HG03520 (cell line): ENCODE measurements at regions not wholly inside any gene's neighbourhood (a gene's known extent, or its start where the extent isn't known, plus 50 kb on each side); places are given as distances from the start of the nearest gene placed in this dataset.

Experiments
- ATAC-seq: cut with Tn5 transposase; IDR thresholded peaks from one replicate; pipeline ENCODE4 v1.9.1; 2021; ENCODE audit warnings: mild to moderate bottlenecking, moderate library complexity; ENCODE audit not compliant: unreplicated experiment

DNA sequence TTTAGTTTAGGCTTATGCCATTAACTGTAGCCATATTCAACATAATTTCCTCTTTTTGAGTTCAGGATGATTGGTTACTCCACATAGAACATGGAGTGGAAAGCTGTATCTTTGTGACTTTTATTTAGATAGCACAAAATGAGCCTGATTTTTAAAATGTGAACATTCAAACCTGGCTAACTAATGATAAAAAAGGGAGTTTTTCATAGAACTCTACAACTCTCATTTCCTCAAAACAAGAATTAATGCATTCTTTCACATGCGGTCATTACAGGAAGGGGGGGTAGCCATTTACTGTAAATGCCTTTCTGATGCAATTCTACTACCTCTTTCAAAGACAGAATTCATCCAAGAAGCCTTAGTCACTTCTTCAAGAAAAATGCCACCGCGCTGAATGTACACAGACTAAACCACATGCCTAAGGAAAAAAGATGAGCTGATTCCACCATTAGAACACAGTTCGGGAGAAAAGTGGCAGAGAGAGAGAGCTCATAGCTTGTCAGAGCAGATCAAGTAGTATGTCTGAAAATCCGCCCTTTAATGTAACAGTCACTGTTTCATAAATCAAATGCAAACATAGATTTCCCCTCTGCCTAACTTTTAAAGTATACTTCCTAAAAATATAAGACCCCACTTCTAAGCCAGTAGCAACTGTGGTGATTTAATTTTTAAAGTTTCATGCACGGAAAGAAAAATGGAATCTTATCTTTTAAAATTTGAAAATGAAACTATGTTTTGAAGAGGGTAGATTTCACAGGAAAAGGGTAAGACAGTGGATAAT lies 226.4 kb upstream of the KLF14 start:
- no peak for ATAC-seq

- ATAC-seq = peak; percentile 69
These were observed 227.2 kb upstream of the KLF14 start for GRCh38 chr7:130961128-130961601.

GRCh38 chr7:130962109-130962508 lies 228.1 kb upstream of the KLF14 start:
- no peak for ATAC-seq

DNA sequence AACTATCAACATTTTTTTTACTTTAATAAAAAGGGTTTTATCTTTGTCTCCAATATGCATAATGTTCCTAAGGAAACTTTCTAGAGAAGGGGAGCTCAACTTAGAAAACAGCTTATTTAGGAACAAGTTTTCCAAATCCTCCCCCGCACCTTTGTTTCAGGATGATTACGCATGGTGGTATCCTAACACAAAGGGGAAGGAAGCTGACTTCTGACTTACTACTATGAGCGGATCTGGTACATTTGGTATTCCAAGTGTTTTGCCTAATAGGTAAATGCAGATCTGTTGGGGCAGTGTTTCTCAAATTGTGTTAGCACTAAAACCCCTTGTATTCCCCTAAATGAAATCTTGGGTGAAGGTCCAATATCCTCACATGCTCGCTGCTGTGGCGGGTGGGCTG lies 229.3 kb upstream of the KLF14 start:
- no peak for ATAC-seq

- no peak for ATAC-seq
These were observed 231.5 kb upstream of the KLF14 start for GRCh38 chr7:130965515-130965914.

GRCh38 chr7:130966246-130967009 lies 232.4 kb upstream of the KLF14 start:
- ATAC-seq = no peak

DNA sequence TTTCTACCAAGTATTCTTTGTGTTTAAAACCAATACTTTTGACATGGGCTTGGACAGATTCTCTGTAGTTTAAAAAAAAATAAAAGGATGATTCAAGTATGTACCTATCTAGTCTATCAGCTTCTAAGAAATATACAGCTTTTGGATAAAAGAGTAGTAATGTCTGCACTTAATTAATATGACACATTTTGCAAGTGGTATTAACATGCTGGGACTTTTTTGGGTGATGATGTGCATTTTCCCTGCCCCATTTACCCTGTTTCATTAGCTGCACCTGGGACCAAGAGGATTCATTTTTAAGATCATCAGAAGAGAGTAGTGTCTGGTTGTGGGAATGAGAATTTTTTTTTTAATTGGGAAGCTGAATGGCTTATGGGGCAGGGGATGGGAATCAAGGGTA lies 236.2 kb upstream of the KLF14 start:
- ATAC-seq = no peak

- no peak for ATAC-seq
These were observed 236.7 kb upstream of the KLF14 start for GRCh38 chr7:130970696-130971095.

- no peak for ATAC-seq
These were observed 237.3 kb upstream of the KLF14 start for GRCh38 chr7:130971297-130971696.

GRCh38 chr7:130972201-130972600 lies 238.2 kb upstream of the KLF14 start:
- ATAC-seq = no peak

- no peak for ATAC-seq
These were observed 239.6 kb upstream of the KLF14 start for GRCh38 chr7:130973637-130974036.

DNA sequence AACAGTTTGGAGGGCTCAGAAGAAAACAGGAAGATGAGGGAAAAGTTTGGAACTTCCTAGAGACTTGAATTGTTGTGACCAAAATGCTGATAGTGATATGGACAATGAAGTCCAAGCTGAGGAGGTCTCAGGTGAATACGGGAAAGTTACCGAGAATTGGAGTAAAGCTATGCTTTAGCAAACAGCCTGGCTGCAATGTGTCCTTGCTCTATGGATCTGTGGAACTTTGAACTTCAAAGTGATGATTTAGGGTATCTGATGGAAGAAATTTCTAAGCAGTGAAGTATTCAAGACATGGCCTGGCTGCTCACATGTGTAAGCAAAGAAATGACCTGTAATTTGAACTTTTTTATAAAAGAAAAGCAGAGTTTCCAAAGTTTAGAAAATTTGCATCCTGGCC lies 240.2 kb upstream of the KLF14 start:
- no peak for ATAC-seq

GRCh38 chr7:130974794-130975193 lies 240.8 kb upstream of the KLF14 start:
- ATAC-seq = no peak

DNA sequence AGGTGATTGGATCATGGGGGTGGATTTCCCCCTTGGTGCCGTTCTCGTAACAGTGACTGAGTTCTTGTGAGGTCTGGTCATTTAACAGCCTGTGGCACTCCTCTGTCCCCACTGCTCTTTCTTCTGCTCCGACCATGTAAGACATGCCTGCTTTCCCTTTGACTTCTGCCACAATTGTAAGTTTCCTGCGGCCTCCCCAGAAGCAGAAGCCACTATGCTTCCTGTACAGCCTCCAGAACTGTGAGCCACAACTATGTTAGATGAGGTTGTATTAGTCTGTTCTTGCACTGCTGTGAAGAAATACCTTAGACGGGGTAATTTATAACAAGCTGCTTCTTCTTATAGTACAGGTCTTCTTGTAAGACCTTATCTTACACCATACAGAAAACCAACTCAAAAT lies 241.7 kb upstream of the KLF14 start:
- no peak for ATAC-seq

GRCh38 chr7:130982160-130982638 lies 248.2 kb upstream of the KLF14 start:
- ATAC-seq = no peak

DNA sequence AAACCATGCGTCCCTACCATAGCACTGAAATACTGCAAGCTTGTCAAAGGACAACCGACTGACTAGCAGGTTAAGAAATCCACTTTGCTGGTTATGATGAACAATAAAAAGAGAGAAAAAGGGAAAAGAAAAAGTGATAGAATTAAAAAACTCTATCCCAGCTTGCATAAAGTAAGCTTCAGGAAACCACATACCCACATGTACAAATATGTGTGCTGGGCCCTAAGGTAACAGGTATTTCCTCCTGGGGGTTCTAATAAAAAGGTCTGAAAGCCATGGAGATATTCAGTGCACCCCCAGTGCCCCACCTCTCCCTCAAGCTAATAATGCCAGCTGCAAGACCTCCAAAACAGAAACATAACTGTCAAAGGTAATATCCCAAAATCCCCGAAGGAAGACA lies 248.6 kb upstream of the KLF14 start:
- no peak for ATAC-seq

- no peak for ATAC-seq
These were observed 251.4 kb upstream of the KLF14 start for GRCh38 chr7:130985361-130985760.

DNA sequence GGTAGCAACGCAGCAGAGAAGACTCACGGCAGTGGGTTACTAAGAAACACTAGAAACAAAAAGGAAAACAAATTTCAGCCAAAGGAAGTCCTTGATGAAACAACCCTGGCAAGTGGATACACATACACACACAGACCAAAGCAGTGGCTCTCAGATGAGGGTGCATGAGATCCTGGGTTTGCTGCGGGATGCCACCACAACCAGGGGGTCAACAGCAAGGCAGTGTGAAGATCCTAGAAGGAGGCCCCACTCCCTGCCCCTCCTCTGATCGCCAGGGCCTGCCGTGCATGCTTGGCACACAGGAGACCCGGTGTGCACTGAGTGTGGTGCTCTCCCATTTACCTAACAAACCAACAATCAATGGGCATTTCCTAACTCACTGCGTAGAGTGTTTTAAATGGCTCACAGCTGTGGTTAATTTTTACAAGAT lies 252.3 kb upstream of the KLF14 start:
- ATAC-seq = no peak

- ATAC-seq = no peak
These were observed 253.1 kb upstream of the KLF14 start for GRCh38 chr7:130987092-130987491.

DNA sequence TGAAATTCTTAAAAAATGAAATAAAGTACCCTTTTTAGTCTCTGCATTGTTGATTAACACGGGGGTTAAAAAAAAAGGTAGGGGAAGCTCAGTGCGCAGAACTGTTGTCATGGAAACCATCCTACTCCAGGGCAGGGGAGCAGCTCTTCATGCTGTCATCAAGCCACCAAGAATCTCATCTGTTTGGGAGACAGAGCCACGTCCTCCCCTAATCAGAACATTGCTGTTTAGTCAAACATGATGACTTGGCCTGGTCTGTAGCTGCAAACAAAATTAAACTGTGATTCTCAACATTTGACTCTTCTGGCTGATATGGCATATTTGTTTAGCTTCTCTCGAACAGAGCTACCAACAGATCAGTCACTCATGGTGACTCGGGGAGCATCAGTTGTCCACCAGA lies 254.4 kb upstream of the KLF14 start:
- no peak for ATAC-seq

DNA sequence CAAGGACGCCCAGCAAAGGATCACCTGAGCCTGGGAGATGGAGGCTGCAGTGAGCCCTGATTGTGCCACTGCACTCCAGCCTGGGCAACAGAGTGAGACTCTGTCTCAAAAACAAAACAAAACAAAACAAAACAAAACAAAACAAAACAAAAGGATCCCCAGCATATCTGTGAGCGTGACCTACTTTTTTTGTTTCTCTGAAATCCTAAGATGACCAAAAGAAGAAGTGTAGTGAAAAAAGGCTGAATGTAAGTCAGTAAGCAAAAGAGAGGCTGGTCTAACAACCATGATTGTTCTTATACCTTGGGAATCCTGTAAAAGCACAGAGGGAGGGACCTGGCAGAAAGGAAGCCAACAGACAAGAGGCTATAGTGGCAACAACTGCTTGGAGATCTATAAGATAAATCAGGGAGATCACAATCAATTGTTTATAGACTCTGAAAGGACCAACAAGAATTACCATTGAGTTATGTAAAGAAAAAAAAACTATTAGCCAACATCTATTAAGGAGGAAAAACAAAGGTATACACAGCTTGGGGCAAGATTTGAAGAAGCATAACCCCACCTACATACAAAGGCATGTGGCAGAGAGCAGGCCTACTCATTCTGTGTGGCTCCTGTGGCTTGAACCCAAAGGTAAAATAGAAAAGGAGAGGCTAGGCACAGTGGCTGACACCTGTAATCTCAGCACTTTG lies 255.2 kb upstream of the KLF14 start:
- ATAC-seq = no peak
